H1 (cell line): ENCODE measurements at regions not wholly inside any gene's neighbourhood (a gene's known extent, or its start where the extent isn't known, plus 50 kb on each side); places are given as distances from the start of the nearest gene placed in this dataset.

Experiments
- GABPA ChIP-seq: IDR thresholded peaks from 2 replicates; pipeline ENCODE4 v1.6.1; 2011; ENCODE audit warnings: mild to moderate bottlenecking, low read length, moderate library complexity, borderline replicate concordance; ENCODE audit not compliant: insufficient read depth
- POLR2A ChIP-seq, 2 experiments: IDR thresholded peaks; 1 replicate in 1 of 2; 2 replicates in 1 of 2; pipeline ENCODE4 v1.6.1; 2011; ENCODE audit warnings: low read depth in 2 of 2, low read length in 2 of 2, mild to moderate bottlenecking in 2 of 2; ENCODE audit errors: control extremely low read depth in 1 of 2
- POLR2AphosphoS5 ChIP-seq: IDR thresholded peaks from 2 replicates; pipeline ENCODE4 v1.6.1; 2011; ENCODE audit warnings: low read depth, low read length
- SRF ChIP-seq: IDR thresholded peaks from 2 replicates; pipeline ENCODE4 v1.6.1; 2011; ENCODE audit warnings: mild to moderate bottlenecking, low read depth, low read length, moderate library complexity
- TAF1 ChIP-seq: IDR thresholded peaks from 2 replicates; pipeline ENCODE4 v1.6.1; 2011; ENCODE audit warnings: mild to moderate bottlenecking, low read depth, low read length
- TF ChIP-seq, protein P1 (sequence below): fragments of 300-600 bp; sonication (generic); IDR thresholded peaks from 2 replicates; pipeline ENCODE4 v1.7.1; 2012; ENCODE audit warnings: low read length, moderate library complexity, mild to moderate bottlenecking, inconsistent platforms; ENCODE audit not compliant: insufficient replicate concordance

DNA sequence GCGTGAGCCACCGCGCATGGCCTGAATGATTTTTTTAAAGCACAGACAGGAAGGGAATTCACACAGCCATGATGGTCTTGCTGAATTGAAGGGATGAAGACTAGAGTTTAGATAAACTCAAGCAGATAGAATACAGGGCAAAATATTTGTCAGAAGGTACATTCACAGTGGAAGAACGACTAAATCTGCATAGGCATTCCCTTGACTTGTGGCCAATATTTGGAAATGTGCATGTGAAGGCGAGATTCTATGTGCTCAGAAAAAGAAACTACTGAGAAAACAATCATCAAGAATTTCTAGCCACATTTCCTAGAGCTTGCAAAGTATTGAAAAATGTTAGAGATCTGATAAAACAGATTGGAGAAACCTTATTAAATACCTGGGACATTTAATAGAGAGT is 1166.2 kb downstream of the DNAJB9 start (continued):
- TF ChIP-seq, protein P1, sequence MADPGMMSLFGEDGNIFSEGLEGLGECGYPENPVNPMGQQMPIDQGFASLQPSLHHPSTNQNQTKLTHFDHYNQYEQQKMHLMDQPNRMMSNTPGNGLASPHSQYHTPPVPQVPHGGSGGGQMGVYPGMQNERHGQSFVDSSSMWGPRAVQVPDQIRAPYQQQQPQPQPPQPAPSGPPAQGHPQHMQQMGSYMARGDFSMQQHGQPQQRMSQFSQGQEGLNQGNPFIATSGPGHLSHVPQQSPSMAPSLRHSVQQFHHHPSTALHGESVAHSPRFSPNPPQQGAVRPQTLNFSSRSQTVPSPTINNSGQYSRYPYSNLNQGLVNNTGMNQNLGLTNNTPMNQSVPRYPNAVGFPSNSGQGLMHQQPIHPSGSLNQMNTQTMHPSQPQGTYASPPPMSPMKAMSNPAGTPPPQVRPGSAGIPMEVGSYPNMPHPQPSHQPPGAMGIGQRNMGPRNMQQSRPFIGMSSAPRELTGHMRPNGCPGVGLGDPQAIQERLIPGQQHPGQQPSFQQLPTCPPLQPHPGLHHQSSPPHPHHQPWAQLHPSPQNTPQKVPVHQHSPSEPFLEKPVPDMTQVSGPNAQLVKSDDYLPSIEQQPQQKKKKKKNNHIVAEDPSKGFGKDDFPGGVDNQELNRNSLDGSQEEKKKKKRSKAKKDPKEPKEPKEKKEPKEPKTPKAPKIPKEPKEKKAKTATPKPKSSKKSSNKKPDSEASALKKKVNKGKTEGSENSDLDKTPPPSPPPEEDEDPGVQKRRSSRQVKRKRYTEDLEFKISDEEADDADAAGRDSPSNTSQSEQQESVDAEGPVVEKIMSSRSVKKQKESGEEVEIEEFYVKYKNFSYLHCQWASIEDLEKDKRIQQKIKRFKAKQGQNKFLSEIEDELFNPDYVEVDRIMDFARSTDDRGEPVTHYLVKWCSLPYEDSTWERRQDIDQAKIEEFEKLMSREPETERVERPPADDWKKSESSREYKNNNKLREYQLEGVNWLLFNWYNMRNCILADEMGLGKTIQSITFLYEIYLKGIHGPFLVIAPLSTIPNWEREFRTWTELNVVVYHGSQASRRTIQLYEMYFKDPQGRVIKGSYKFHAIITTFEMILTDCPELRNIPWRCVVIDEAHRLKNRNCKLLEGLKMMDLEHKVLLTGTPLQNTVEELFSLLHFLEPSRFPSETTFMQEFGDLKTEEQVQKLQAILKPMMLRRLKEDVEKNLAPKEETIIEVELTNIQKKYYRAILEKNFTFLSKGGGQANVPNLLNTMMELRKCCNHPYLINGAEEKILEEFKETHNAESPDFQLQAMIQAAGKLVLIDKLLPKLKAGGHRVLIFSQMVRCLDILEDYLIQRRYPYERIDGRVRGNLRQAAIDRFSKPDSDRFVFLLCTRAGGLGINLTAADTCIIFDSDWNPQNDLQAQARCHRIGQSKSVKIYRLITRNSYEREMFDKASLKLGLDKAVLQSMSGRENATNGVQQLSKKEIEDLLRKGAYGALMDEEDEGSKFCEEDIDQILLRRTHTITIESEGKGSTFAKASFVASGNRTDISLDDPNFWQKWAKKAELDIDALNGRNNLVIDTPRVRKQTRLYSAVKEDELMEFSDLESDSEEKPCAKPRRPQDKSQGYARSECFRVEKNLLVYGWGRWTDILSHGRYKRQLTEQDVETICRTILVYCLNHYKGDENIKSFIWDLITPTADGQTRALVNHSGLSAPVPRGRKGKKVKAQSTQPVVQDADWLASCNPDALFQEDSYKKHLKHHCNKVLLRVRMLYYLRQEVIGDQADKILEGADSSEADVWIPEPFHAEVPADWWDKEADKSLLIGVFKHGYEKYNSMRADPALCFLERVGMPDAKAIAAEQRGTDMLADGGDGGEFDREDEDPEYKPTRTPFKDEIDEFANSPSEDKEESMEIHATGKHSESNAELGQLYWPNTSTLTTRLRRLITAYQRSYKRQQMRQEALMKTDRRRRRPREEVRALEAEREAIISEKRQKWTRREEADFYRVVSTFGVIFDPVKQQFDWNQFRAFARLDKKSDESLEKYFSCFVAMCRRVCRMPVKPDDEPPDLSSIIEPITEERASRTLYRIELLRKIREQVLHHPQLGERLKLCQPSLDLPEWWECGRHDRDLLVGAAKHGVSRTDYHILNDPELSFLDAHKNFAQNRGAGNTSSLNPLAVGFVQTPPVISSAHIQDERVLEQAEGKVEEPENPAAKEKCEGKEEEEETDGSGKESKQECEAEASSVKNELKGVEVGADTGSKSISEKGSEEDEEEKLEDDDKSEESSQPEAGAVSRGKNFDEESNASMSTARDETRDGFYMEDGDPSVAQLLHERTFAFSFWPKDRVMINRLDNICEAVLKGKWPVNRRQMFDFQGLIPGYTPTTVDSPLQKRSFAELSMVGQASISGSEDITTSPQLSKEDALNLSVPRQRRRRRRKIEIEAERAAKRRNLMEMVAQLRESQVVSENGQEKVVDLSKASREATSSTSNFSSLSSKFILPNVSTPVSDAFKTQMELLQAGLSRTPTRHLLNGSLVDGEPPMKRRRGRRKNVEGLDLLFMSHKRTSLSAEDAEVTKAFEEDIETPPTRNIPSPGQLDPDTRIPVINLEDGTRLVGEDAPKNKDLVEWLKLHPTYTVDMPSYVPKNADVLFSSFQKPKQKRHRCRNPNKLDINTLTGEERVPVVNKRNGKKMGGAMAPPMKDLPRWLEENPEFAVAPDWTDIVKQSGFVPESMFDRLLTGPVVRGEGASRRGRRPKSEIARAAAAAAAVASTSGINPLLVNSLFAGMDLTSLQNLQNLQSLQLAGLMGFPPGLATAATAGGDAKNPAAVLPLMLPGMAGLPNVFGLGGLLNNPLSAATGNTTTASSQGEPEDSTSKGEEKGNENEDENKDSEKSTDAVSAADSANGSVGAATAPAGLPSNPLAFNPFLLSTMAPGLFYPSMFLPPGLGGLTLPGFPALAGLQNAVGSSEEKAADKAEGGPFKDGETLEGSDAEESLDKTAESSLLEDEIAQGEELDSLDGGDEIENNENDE: no peak
- TF ChIP-seq GABPA: no peak
- TF ChIP-seq POLR2AphosphoS5: no peak
- TF ChIP-seq POLR2A (IDR thresholded peaks at IDR 0.05; ENCODE audit: control extremely low read depth in 1 of 2, low read depth in 2 of 2, low read length in 2 of 2): no peak
- no peak for TF ChIP-seq SRF
- TF ChIP-seq TAF1: no peak
